HEK293T (cell line): ENCODE measurements at regions not wholly inside any gene's neighbourhood (a gene's known extent, or its start where the extent isn't known, plus 50 kb on each side); places are given as distances from the start of the nearest gene placed in this dataset.
A peak's percentile ranks its signal among the peaks of the same experiment; 100 is the strongest.

Experiments used
- CTCF ChIA-PET: fragments of 350-600 bp; formaldehyde crosslinking; extraction: SDS; loops from one replicate; lab custom pipeline; 2021; ENCODE audit warnings: antibody characterized with exemption, inconsistent platforms; lab: Yijun Ruan, JAX
- POLR2A ChIA-PET: fragments of 350-600 bp; formaldehyde crosslinking; extraction: SDS; loops from one replicate; lab custom pipeline; 2020; ENCODE audit warnings: antibody characterized with exemption, inconsistent platforms; lab: Yijun Ruan, JAX
- DNase-seq: peaks from one replicate; pipeline ENCODE4 v3.0.0; 2012; ENCODE audit warnings: mixed read lengths; ENCODE audit errors: extremely low spot score
- ARNT ChIP-seq: fragments of 450-650 bp; IDR thresholded peaks from 2 replicates; pipeline ENCODE4 v1.6.1; 2017; ENCODE audit warnings: mild to moderate bottlenecking
- BHLHE40 ChIP-seq: fragments of 450-650 bp; IDR thresholded peaks from 2 replicates; pipeline ENCODE4 v1.6.1; 2016; ENCODE audit warnings: mild to moderate bottlenecking, moderate library complexity, borderline replicate concordance
- CTBP1 ChIP-seq: fragments of 450-650 bp; IDR thresholded peaks from 2 replicates; pipeline ENCODE4 v1.6.1; 2016; ENCODE audit warnings: borderline replicate concordance
- ELF4 ChIP-seq: fragments of 450-650 bp; IDR thresholded peaks from 2 replicates; pipeline ENCODE4 v1.6.1; 2017; ENCODE audit warnings: antibody characterized with exemption
- FOXA1 ChIP-seq: fragments of 450-650 bp; IDR thresholded peaks from 2 replicates; pipeline ENCODE4 v1.6.1; 2016; ENCODE audit warnings: mild to moderate bottlenecking
- FOXK2 ChIP-seq: fragments of 450-650 bp; IDR thresholded peaks from 2 replicates; pipeline ENCODE4 v1.6.1; 2016; ENCODE audit warnings: mild to moderate bottlenecking
- FOXM1 ChIP-seq: fragments of 450-650 bp; IDR thresholded peaks from 2 replicates; pipeline ENCODE4 v1.6.1; 2017; ENCODE audit warnings: mild to moderate bottlenecking, borderline replicate concordance
- HDGF ChIP-seq: fragments of 450-650 bp; IDR thresholded peaks from 2 replicates; pipeline ENCODE4 v1.6.1; 2017; ENCODE audit warnings: antibody characterized with exemption, borderline replicate concordance
- L3MBTL2 ChIP-seq: fragments of 450-650 bp; conservative IDR thresholded peaks from 2 replicates; pipeline ENCODE4 v1.6.1; 2016; ENCODE audit warnings: mild to moderate bottlenecking
- LEF1 ChIP-seq: fragments of 450-650 bp; IDR thresholded peaks from 2 replicates; pipeline ENCODE4 v1.6.1; 2017; ENCODE audit warnings: mild to moderate bottlenecking, borderline replicate concordance
- NFRKB ChIP-seq: fragments of 450-650 bp; IDR thresholded peaks from 2 replicates; pipeline ENCODE4 v1.6.1; 2016; ENCODE audit warnings: mild to moderate bottlenecking, moderate library complexity
- SP1 ChIP-seq: fragments of 450-650 bp; IDR thresholded peaks from 2 replicates; pipeline ENCODE4 v1.6.1; 2017
- SUZ12 ChIP-seq: fragments of 450-650 bp; IDR thresholded peaks from 2 replicates; pipeline ENCODE4 v1.6.1; 2016; ENCODE audit warnings: mild to moderate bottlenecking
- TARDBP ChIP-seq: fragments of 450-650 bp; IDR thresholded peaks from 2 replicates; pipeline ENCODE4 v1.6.1; 2016
- ZNF384 ChIP-seq: fragments of 450-650 bp; IDR thresholded peaks from 2 replicates; pipeline ENCODE4 v1.6.1; 2016
- TF ChIP-seq, protein P1 (sequence below): fragments of 450-650 bp; IDR thresholded peaks from 2 replicates; pipeline ENCODE4 v1.6.1; 2016

DNA sequence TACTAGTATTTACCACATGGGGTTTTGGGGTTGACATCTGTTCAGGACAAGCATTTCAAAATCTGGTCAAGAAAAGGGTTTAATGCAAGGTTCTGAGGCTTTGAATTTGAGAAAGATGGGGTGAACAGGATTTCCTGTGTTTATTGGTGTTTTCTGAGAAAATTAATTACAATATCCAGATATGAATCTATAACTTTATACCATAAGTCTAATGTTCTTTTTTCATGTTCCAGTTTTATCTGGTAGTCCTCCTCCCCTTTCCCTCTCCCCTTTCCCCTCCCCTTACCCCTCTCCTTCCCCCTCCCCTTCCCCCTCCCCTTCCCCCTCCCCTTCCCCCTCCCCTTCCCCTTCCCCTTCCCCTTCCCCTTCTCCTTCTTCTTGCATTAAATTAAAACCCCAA lies 1518.2 kb upstream of the TMEFF2 start:
- TF ChIP-seq FOXK2 (no peak), TARDBP (no peak), SUZ12 (no peak), ELF4 (no peak), FOXA1 (no peak), L3MBTL2 (no peak), BHLHE40 (no peak), ARNT (no peak), CTBP1 (no peak), FOXM1 (no peak), NFRKB (no peak), SP1 (no peak), ZNF384 (no peak)
- TF ChIP-seq, protein P1, sequence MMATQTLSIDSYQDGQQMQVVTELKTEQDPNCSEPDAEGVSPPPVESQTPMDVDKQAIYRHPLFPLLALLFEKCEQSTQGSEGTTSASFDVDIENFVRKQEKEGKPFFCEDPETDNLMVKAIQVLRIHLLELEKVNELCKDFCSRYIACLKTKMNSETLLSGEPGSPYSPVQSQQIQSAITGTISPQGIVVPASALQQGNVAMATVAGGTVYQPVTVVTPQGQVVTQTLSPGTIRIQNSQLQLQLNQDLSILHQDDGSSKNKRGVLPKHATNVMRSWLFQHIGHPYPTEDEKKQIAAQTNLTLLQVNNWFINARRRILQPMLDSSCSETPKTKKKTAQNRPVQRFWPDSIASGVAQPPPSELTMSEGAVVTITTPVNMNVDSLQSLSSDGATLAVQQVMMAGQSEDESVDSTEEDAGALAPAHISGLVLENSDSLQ, result no peak
- POLR2A ChIA-PET, result no interaction called here
- CTCF ChIA-PET, result no interaction called here
- DNase-seq, result no peak

DNA sequence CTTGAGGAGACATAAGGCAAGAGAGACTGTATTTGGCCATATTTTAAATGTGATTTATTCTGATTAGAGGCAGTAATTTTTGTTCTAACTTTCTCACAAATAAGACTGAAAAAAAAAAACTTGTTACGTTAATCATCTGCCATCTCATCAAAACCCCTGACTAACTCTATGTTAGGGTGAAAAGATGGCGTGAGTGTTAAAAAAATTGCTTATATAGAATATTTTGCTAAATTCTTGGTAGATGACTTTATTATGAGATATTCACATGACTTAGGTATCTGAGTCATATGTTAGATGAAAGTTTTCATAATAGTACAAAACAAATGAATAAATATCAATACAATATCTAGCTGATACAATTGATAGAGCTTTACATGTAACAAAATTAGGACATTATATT lies 1508.7 kb upstream of the TMEFF2 start:
- TF ChIP-seq TARDBP (no peak), ZNF384 (no peak), SUZ12 (no peak), HDGF (no peak), NFRKB (no peak), LEF1 (no peak), FOXK2 (no peak), FOXM1 (no peak), ARNT (no peak), SP1 (no peak), CTBP1 (no peak), BHLHE40 (no peak), FOXA1 (no peak)
- CTCF ChIA-PET, result no interaction called here
- POLR2A ChIA-PET, result no interaction called here
- no peak for DNase-seq

DNA sequence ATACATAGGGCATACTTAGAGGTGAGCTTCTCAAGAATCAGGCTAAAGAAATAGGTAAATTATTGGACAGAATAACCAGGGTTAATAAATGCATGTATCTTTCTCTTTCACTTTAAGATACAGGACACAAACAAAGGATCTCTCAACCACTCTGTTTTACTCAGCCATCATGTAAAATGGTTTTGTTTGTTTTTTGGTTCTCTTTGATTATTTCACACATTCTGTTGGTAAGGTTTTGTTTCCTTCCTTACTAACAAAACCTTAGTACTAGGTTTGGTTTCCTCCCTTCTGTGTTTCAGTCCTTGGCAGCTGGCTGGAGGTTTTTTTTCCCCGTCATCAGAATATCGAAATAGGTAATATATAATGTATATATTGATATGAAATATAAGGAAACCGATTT lies 1506.8 kb upstream of the TMEFF2 start:
- no peak for DNase-seq
- CTCF ChIA-PET, result no interaction called here
- POLR2A ChIA-PET, result no interaction called here
- TF ChIP-seq TARDBP, result no peak
- TF ChIP-seq ARNT, result no peak
- no peak for TF ChIP-seq BHLHE40
- TF ChIP-seq LEF1, result no peak
- no peak for TF ChIP-seq ELF4
- TF ChIP-seq NFRKB, result no peak
- TF ChIP-seq, protein P1, result no peak
- TF ChIP-seq FOXK2, result no peak
- TF ChIP-seq HDGF, result no peak
- TF ChIP-seq SUZ12, result no peak
- TF ChIP-seq FOXM1, result no peak
- TF ChIP-seq FOXA1, result no peak
- TF ChIP-seq SP1, result no peak
- TF ChIP-seq L3MBTL2, result no peak

DNA sequence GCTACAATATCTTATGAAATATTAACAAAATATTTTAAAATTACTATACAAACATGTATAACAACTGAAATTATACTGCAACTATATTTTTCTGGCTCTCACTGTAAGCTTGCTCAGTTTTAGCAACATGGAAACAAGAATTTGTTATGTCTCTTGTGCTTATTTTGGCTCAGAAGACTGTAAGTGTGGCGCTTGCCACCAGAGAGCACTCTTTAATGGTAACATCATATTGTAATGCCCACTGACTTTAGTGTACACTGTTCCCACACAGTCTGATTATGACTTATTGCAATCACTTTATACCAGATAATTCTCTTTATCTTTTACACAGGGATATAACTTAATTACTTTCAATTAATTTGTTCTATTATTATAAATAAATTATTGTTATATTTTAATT lies 1500.6 kb upstream of the TMEFF2 start:
- peak; percentile 17 for DNase-seq
- no peak for TF ChIP-seq BHLHE40
- no peak for TF ChIP-seq L3MBTL2
- no peak for TF ChIP-seq NFRKB
- TF ChIP-seq ZNF384, result no peak
- TF ChIP-seq ELF4, result no peak
- TF ChIP-seq HDGF, result no peak
- POLR2A ChIA-PET, result no interaction called here
- CTCF ChIA-PET, result no interaction called here

DNA sequence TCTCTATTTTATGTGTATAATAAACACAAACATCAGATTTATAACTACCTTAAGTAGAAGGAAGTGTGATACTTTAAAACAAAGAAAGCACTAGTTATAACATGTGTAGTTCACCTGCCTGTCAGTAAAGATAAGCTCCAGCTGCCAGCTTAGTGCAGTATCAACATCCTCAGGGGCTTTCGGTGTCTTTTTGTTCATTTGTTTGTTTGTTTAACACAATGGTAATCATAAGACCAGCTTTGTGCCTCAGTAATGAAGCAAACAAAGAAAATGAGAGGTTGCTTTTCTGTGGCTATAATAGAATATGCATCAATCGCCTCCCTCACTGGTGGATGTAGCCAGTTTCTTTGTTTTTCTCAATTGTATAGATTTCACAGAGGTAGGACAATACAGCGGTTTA lies 1499.0 kb upstream of the TMEFF2 start:
- DNase-seq, result no peak
- ChIA-PET CTCF (no interaction called here), POLR2A (no interaction called here)
- TF ChIP-seq L3MBTL2, result no peak
- TF ChIP-seq TARDBP, result no peak
- no peak for TF ChIP-seq NFRKB

DNA sequence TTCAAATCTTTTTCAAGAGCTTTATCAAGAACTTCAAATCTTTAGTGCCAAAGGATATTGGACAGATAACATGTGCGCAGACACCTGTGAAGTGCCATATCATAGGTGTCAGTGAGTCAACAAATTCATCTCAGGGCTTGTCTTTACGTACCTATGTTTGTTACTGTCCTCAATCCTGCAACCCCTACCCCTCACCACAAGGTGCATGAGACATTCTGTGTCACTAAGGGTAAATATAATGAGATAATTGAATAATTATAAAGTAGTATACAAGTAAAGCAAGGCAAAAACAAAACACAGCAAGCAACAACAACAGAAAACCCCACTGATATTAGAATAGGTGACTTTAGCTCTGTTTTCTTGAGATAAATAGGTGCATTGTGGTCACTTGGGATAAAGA lies 1495.8 kb upstream of the TMEFF2 start:
- CTCF ChIA-PET, result no interaction called here
- no peak for DNase-seq
- POLR2A ChIA-PET, result no interaction called here
- TF ChIP-seq CTBP1 (no peak), BHLHE40 (no peak), TARDBP (no peak), SUZ12 (no peak), FOXM1 (no peak), ELF4 (no peak), LEF1 (no peak), FOXA1 (no peak), NFRKB (no peak), L3MBTL2 (no peak), FOXK2 (no peak), SP1 (no peak), ZNF384 (no peak), HDGF (no peak), ARNT (no peak)
- TF ChIP-seq, protein P1, result no peak

DNA sequence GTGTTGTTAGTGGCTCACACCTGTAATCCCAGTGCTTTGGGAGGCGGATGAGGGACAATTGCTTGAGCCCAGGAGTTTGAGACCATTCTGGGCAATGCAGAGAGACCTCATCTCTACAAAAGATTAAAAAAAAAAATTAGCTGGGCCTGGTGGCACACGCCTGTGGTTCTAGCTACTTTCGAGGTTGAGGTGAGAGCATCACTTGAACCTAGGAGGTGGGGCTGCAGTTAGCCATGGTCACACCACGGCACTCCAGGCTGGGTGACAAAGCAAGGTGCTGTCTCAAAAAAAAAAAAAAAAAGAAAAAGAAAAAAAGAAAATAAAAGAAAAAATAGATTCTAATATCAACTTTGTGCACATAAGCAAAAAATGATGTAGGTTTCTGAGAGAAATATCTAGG lies 1492.5 kb upstream of the TMEFF2 start:
- CTCF ChIA-PET, result no interaction called here
- no peak for DNase-seq

More for the DNA sequence above, 1492.5 kb upstream of the TMEFF2 start:
- TF ChIP-seq CTBP1 (no peak), ELF4 (no peak), FOXK2 (no peak), TARDBP (no peak), SUZ12 (no peak), LEF1 (no peak), L3MBTL2 (no peak), HDGF (no peak)
- TF ChIP-seq, protein P1, result no peak
- POLR2A ChIA-PET, result no interaction called here
